LNCaP clone FGC (cell line): ENCODE measurements at regions not wholly inside any gene's neighbourhood (a gene's known extent, or its start where the extent isn't known, plus 50 kb on each side); places are given as distances from the start of the nearest gene placed in this dataset.

Experiments
- DNase-seq: peaks from one replicate; pipeline ENCODE4 v3.0.0-alpha.2; 2011; ENCODE audit warnings: low read depth
- H3K4me3 ChIP-seq: 2 replicates; pipeline ENCODE4 v1.5.1; 2011; ENCODE audit warnings: mild to moderate bottlenecking, low read depth, low read length, control low read depth
- CTCF ChIP-seq: IDR thresholded peaks from 2 replicates; pipeline ENCODE4 v1.5.1; 2012; ENCODE audit warnings: mild to moderate bottlenecking; ENCODE audit not compliant: control insufficient read depth, insufficient read depth; ENCODE audit errors: extremely low read depth

- no peak for TF ChIP-seq CTCF
- H3K4me3 ChIP-seq, result no peak overlapping the region
- DNase-seq, result no peak
Measured at GRCh38 chr1:147046189-147046862, 108.2 kb downstream of the NBPF12 start.
